Fibroblast of skin of abdomen (primary cell): ENCODE measurements at regions not wholly inside any gene's neighbourhood (a gene's known extent, or its start where the extent isn't known, plus 50 kb on each side); places are given as distances from the start of the nearest gene placed in this dataset.
"Not testable (repeated sequence)": the region's sequence is repeated elsewhere in the genome, so short reads cannot be mapped to it uniquely, and the experiment has no call there.

Experiments
- DNase-seq: peaks from one replicate; pipeline ENCODE4 v3.0.0-alpha.2; 2013

DNA sequence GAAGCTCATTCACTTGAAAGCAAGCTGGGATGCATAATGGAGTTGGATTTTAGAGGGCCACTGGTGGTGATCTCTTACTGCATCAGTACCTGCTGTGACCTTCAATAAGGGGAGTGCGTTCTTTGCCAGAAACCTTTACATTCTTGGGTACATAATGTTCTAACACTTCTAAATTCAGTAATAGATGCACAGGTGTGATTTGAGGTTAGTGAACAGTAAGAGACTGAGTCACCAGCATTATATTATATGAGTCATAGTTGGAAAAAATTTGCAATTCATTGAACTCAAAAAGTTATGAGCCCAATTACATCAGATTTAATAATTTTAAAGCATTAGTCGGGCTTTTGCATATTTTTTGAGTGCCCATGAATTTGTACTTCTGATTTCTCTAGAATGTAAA lies 803.3 kb downstream of the ADCYAP1 start:
- no peak for DNase-seq

DNA sequence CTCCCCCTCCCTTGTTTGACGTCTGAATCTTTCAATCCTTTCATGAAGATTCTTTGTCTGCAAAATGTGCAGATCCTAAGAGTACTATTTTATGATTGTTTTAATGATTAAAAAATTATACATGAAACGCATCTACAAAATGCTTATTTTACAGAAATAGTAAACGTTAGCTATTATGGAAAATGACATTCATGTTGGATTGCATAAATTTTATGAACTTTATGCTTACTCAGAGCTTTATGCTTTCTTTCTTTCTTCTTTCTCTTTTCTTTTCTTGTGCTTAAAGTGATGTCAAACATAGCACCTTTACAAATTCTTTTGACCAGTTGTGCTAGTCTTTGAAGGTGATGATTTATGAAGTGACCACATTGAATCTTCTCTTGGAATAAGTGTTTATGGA lies 805.4 kb downstream of the ADCYAP1 start:
- DNase-seq = no peak

DNA sequence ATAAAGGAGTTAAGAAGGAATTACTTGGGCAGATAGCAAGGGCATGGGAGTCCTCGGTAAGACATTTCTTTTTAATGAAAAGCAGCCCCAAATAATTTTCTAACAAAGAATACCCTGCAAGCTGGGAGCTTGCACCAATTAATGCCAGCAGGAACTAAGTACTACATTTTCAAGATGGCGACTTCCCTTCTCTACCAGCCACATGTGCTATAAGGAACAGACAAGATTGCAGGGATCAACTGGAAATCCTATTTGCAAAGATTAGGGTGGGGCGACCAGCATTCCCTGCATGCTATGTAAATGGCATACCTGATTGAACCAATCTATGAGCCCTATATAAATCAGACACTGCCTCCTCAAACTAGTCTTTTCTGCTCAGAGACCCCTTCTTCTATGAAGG lies 827.5 kb downstream of the ADCYAP1 start:
- DNase-seq = no peak

DNA sequence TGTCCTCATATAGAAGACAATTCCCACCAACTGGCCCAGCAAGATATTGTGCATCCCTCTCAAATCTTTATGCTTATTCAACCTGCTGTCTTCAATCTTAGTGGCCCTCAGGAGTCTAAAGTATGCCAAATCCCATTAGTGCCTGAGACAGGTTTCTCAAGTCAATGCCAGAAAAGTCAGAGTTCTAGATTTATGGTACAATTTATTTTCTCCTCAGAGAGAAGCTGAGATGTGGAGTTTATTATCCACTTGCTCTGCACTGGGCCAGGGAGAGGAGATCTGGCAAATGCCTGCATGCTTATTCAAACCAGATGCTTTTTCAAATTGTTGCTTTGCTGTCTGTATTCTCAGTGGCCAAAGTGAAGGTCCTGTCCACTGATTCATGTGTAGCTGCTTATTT lies 825.2 kb downstream of the METTL4 start:
- DNase-seq = peak; percentile 5

DNA sequence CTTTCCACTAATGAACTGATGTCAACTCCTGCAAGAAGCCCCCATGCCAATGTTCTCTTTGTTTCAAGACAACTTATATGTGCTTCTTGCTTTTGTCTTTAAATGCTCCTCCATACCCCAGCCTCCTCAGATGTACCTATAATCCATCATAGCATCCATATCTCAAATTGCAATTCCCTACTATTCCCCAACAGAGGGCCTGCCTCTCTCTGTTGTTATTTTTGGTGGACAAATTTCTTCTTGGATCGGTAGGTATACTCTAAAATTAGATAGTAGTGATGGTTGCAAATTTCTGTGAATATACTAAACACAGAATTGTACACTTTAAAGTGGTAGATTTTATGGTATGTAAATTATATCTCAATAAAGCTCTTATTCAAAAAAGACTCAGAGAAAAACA lies 820.1 kb downstream of the METTL4 start:
- DNase-seq = no peak

DNA sequence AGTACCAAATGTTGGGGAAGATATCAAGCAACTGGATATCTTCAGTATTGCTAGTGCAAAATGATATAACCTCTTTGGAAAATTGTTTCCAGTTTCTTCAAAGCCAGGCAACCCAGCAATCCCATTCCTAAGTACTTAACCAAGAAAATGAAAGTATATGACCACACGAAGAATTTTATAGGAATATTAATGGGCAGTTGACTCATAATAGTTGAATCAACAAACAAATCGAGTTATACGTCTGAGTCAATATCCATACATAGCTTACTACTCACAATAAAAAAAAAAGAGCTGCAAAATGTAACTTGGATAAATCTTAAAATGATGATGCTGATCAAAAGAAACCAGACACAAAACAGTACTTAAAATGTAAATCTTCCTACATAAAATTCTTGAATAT lies 810.4 kb downstream of the METTL4 start:
- DNase-seq = peak; percentile 9

DNA sequence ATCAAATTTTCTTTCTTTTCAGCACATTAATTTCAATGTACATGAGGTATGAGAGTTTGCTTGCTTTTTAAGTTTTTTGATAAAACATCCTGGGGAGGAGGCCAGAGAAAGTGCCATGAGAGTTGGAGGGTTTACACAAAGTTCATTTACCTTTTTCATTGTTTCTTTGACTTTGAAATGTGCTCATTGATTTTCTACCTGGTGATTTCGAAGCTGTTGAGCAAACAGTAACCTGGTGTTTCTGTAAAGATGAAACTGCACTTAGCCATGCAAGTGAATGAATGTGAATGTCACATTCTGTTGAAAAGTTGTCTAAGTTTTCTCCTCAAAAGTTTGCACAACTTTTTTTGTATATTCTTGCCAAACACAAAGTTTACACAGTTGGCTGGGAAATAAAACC lies 797.0 kb downstream of the METTL4 start:
- no peak for DNase-seq

DNA sequence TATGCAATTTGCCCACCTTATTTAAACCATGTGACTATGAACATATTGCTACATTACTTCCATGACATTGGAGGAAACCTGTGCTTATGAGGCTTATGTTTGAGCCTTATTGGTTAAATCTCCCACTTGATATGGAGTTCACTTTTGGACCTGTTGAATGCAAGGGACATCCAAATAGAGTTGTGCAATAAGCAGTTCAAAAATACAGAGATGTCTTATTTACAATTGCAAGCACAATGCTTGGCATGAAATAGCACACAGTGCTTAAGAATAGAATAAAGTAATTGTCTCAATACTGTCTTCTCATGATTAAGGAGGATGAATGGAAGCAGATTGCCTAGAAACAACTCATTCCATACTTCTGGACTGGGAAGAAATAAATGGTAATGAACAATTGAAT lies 793.5 kb downstream of the METTL4 start:
- DNase-seq = no peak

DNA sequence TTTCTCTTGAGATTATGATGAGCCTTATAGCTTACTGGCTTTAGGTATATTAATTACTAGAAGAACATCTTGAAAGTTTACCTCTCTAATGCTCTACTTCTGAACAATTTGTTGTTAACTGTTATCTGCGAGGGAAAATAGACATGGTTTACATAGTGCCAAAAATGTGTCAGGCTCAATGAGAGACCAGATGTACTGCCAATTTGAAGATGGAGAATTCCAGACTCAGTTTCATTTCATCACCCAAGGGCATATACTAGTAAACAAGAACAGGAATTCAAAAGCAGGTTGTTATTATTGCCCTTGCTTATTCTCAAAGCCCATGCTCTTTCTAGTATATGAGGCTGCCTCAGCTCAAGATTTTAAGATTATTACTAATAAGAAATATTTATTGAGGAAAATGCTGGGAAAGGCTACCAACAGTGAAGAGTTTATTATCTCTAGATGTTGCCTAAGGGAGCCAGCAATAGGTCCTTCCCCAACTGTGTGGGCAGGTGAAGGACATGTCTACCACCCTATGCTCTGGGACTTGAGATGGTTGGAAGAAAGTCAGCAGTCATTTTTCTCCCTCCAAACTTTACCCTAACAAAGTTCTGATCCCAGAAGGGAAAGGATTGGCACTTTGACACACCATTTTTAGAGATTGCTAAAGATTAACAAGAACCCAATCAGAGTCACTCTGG lies 792.7 kb downstream of the METTL4 start:
- DNase-seq = no peak

DNA sequence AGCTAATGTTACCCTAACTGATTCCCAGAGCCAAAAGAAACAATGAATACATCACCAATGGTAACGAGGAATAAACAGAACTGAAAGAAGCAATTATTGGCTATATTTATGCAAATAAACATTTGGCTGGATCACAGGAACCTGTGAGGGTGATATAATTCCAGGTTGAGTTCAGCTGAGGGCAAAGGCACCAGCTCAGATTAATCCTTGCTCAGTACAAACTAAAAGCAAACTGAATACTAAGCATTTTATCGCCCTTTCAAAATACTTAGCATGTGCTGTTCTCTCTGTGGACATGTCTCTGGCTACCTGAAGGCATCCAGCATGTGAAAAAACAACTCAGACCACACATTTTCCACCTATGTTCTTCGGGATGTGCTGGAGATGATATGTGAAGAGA lies 791.7 kb downstream of the METTL4 start:
- DNase-seq = no peak

DNA sequence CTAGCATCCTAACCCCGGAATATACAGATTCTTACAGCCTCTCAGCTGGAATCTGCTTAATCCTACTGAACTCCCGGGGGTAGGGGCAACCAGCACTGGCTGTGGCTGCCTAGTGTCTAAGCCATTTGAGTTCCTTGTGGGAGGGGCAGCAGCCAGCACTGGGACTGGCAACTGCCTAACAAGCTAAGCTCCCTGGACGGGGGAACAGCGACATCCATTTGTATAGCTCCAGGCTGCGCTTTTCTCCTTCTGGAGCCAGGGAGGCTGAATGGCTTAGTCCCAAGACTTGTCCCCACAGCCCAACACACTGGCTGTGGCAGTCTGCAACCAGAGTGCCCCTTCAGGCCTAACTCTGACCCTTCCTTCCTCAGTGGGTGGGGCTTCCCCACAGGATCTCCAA lies 787.2 kb downstream of the METTL4 start:
- no peak for DNase-seq

DNA sequence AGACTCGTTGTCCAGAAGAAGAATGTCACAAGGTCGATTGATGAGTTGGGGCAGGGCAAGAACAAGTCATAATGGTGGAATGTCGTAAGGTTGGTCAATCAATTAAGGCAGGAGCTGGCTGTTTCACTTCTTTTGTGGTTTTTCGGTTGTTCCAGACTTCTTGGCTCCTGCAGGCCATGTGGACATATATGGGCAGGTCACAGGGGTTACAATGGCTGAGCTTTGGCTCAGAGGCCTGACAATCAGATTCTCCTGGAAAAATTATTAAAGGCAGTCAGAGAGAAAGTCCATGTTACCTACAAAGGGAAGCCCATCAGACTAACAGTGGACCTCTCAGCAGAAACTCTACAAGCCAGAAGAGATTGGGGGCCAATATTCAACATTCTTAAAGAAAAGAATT lies 785.3 kb downstream of the METTL4 start:
- not testable (repeated sequence) for DNase-seq

DNA sequence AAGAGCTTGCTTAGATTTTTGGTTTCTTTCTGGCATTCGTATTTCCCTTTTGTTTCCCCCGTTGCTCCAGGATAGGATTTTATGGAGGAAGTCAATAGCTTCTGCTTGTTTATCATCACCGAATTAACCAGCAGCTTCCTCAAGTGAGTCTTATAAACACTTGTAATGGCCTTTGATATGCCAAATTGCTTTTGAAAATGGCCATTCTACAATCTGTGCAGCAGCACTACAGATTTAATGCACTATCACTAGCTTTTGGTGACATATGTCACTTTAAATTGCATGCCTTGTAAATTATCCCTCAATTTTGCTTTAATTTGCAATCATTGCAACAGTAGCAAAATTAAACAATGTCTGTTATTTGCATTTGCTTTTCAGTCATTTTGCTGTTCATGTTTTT lies 774.7 kb downstream of the METTL4 start:
- no peak for DNase-seq

DNA sequence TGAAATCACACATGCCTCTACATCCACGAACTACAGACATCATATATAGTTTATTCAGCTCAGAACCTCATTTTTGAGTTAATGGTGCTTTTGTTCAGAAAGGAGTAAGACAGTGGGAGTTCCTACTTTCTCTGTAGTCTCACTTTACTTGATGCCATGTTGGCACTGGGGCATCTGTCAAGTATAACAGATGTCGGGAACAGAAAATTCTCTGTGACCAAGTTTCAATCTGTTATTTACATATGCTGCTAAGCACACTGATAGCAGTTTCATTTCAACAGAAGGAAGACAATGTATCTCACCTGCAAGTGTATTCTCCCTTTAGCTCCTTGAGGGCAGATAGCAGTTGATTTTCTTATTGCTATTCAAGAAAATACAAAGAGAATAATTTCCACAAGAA lies 774.1 kb downstream of the METTL4 start:
- no peak for DNase-seq

DNA sequence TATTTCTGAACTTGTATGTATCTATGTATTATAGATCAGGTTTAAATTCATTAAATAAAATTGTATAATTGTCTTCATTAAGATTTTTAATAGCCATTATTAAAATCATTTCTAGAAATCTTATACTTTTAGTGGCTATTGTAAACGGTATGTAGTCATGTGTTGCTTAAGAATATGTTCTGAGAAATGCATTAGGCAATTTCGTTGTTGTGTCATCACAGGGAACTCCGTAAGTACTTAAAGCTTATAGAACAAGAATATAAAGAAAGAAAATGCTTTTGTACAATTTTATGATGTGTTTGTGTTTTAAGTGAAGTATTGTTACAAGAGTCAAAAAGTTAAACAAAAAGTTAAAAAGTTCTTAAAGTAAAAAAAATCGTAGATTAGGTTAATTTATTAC lies 765.8 kb downstream of the METTL4 start:
- no peak for DNase-seq

DNA sequence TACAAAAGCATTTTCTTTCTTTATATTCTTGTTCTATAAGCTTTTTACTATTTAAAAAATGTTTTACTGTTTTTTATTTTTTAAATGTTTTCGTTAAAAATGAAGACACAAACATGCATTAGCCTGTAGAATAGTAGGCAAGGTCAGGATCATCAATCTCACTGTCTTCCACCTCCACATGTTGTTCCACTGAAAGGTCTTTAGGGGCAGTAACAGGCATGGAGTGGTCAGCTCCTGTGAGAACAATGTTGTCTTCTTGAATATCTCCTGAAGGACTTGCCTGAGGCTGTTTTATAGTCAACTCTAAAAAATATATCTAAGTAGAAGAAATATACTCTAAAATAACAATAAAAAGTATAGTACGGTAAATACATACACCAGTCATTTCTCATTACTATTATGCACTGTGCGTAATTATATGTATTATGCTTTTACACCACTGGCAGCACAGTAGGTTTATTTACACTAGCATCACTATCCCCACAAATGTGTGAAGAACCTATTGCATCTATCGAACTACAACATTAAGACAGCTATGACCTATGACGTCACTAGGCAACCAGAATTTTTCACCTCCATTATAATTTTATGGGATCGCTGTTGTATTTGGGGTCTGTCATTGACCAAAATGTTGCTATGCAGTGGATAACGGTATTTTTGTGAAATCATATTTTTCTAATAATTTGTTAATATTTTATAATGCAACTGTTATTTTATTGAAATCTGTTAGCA lies 764.3 kb downstream of the METTL4 start:
- DNase-seq = no peak

DNA sequence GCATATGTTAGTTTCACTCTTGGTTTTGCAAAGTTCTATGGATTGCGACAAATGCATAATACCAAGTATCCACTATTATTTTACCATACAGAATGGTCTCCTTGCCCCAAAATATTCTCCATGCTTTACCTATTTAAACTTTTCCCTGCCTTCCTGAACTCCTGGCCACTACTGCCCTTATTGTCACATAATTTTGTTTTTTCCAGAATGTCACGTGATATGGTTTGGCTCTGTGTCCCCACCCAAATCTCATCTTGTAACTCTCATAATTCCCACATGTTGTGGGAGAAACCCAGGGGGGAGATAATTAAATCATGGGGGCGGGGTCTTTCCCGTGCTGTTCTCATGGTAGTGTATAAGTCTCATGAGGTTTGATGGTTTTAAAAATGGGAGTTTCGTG lies 760.0 kb downstream of the METTL4 start:
- DNase-seq = no peak

DNA sequence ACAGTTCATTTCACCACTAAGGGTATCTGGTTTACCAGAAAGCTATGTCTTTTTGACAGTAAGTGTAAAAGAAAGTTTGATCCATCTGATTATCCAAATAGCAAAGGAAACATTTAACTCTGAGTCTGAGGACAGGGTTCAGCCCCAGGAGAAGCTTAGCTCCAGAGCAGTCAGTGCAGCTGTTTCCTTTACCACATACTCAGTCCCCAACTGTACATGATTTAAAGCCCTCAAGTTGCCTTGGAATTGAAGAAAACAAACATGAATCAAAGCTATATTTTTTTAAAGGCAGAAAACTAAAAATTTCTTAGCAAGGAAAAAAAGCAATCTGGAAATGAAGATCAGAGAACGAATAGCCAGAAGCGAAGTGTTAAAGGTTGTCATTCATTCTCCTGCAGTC lies 746.0 kb downstream of the METTL4 start:
- DNase-seq = no peak

DNA sequence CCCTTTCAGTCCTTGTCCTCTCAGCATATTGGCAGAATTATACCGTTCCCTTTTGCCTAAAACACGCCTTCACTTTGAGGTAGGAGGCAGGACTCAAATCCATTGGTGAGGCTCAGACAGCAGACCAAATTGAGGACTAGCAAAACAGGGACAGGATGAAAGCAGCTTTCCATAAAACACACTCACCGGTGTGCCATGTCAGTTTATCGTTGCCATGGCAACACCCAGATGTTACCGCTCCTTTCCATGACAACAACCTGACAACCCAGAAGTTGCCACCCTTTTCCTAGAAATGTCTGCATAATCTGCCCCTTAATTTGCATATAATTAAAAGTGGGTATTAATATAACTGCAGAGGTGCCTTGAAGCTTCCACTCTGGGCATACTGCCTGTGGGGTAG lies 730.4 kb downstream of the METTL4 start:
- DNase-seq = no peak

DNA sequence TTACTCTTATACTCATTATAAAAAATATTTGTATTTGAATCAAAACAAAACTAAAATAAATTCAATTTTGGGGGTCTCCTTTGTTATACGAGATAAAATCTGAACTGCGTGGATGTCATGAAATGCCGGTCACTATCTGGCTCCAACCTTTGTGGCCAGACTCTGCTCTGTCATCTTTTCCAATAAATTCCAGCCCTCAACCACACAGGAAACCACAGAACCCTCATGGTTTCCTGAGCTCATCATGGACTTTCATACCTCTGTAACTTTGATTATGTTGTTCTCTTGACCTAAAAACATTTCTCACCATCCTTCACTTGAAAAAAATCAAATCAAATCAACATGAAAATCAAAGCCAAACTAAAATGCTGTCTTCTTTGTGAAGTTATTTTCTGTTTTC lies 724.7 kb downstream of the METTL4 start:
- peak; percentile 64 for DNase-seq

DNA sequence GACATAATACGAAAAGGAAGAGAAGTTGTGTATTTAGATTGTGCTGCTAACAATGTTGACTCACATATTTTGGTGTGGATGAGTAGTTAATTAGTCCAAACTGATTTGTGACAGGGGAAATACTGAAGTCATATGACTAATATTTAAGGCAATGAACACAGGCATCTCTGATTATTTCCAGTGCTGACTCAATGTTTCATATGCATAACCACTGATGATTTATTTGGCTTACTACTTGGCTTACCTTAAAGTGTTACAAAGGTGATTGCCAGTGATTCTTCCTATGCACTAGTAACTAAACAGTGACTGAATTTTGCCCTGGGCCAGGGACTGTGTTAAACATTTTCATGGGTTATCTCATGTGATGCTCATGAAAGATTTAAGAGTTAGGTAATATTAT lies 722.6 kb downstream of the METTL4 start:
- peak; percentile 44 for DNase-seq

DNA sequence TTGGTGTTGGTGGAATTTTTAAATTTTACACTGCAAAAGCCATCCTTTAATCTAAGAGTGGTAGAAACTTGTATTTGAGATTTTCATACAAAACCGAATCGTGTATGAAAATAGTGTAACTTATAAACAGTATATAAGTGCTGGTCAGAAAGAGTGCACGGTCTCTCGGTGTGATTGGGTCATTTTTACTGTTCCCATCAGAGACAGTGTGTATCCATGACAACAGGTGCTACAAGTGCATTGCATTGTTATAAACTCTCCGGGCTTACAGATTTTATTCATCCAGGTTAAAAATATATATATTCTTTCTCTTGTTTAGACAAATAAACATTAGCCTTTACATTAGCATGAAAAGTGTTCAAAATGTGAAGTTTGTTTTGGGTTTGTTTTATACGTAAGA lies 721.9 kb downstream of the METTL4 start:
- DNase-seq = no peak

DNA sequence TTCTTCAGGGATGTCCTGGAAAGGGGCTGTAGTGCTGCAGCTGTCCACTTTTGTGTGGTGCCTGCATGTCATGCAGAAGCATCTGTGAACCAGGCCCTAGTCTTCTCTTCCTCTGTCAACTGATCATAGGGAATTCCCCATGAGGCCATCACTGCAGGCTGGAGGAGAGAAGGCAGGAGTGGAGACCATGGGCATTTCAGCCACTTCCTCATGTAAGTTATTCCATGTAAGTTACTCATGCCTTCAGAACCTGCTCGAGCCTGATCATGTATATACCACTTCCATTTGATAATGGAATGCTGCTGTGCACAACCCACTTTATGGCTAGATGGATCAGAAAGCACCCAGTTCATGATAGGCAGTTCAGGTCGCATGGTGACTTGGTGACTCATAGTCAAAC lies 714.0 kb downstream of the METTL4 start:
- DNase-seq = not testable (repeated sequence)

DNA sequence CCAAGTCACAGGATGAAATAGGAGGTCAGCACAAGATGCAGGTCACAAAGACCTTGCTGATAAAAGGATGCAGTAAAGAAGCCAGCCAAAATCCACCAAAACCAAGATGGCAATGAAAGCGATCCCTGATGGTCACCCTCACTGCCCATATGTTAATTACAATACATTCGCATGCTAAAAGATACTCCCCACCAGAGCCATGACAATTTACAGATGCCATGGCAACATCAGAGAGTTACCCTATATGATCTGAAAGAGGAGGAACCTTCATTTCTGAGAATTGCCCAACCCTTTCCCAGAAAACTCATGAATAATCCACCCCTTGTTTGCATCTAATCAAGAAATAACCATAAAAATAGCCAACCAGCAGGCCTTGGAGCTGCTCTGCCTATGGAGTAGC lies 709.8 kb downstream of the METTL4 start:
- DNase-seq = no peak

DNA sequence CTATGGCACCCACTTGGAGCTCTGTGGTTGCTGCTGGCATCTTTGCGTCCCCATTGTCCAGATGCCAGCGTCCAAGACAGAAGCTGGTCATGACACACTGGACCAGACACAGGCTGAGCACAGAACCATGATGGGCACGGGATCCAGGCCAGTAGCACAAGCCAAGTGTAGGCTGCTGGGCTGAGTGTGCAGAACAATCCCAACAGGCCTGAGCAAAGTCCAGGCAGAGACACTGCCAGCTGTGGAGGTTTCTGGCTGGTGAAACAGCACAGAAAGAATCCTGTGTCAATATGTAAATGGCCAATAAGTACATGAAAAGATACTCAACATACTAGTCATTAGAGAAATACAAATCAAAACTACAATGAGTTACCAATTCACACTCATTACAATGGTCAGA lies 705.4 kb downstream of the METTL4 start:
- DNase-seq = no peak
